IMR-90 (cell line): ENCODE measurements at regions not wholly inside any gene's neighbourhood (a gene's known extent, or its start where the extent isn't known, plus 50 kb on each side); places are given as distances from the start of the nearest gene placed in this dataset.
A peak's percentile ranks its signal among the peaks of the same experiment; 100 is the strongest.

Source experiments
- ATAC-seq: fragments of 200-7000 bp; cut with Tn5 transposase; 2 replicates; pipeline ENCODE4 v1.9.1; 2020; ENCODE audit warnings: low read depth, mild to moderate bottlenecking, moderate library complexity
- BruUV-seq: library from RNA; stranded (reverse); fragments of 400-500 nt; replicated peaks from 2 replicates; lab custom pipeline; 2021; lab: Mats Ljungman, UMichigan
- CTCF ChIA-PET: fragments of 300-600 bp; formaldehyde crosslinking; extraction: SDS; loops from one replicate; lab custom pipeline; 2021; ENCODE audit warnings: antibody characterized with exemption; lab: Yijun Ruan, JAX
- POLR2A ChIA-PET: fragments of 300-600 bp; sonication (Branson Sonifier 250); formaldehyde crosslinking; loops from one replicate; lab custom pipeline; 2022; ENCODE audit warnings: antibody characterized with exemption; ENCODE audit not compliant: unreplicated experiment; lab: Charles Lee
- DNase-seq: peaks from one replicate; pipeline ENCODE4 v3.0.0; 2013
- H2AFZ ChIP-seq: replicated peaks from 2 replicates; pipeline ENCODE3; 2013; ENCODE audit warnings: low read length, mild to moderate bottlenecking; ENCODE audit not compliant: poor library complexity
- H2AK5ac ChIP-seq: 2 replicates; pipeline ENCODE4 v1.6.1; 2013; ENCODE audit warnings: low read depth, low read length, inconsistent platforms
- H2AK9ac ChIP-seq: replicated peaks from 2 replicates; pipeline ENCODE3; 2013; ENCODE audit warnings: mild to moderate bottlenecking, low read depth, low read length, moderate library complexity; ENCODE audit not compliant: poor library complexity
- H2BK120ac ChIP-seq: 2 replicates; pipeline ENCODE4 v1.6.1; 2013; ENCODE audit warnings: low read depth, low read length, inconsistent platforms
- H2BK15ac ChIP-seq: 3 replicates; pipeline ENCODE4 v1.6.1; 2013; ENCODE audit warnings: low read depth, low read length, inconsistent platforms
- H2BK20ac ChIP-seq: 2 replicates; pipeline ENCODE4 v1.6.1; 2013; ENCODE audit warnings: low read depth, mild to moderate bottlenecking, inconsistent platforms, low read length, moderate library complexity
- H2BK5ac ChIP-seq: 2 replicates; pipeline ENCODE4 v1.6.1; 2013; ENCODE audit warnings: mild to moderate bottlenecking, low read depth, low read length, inconsistent platforms; ENCODE audit not compliant: poor library complexity, severe bottlenecking
- H3K14ac ChIP-seq: replicated peaks from 2 replicates; pipeline ENCODE4 v1.6.1; 2013; ENCODE audit warnings: low read depth, low read length, inconsistent platforms
- H3K18ac ChIP-seq: 2 replicates; pipeline ENCODE4 v1.6.1; 2013; ENCODE audit warnings: low read depth, low read length, control low read depth
- H3K23ac ChIP-seq: 2 replicates; pipeline ENCODE4 v1.6.1; 2013; ENCODE audit warnings: low read depth, low read length, inconsistent platforms
- H3K27ac ChIP-seq: 2 replicates; pipeline ENCODE4 v1.5.1; 2013; ENCODE audit warnings: mild to moderate bottlenecking, control low read depth, low read length; ENCODE audit not compliant: insufficient read depth
- H3K27me3 ChIP-seq: 2 replicates; pipeline ENCODE4 v1.6.1; 2013; ENCODE audit warnings: low read length; ENCODE audit not compliant: control insufficient read depth, insufficient read depth
- H3K36me3 ChIP-seq: 2 replicates; pipeline ENCODE4 v1.6.1; 2013; ENCODE audit warnings: low read length, mixed read lengths; ENCODE audit not compliant: control insufficient read depth, insufficient read depth
- H3K4ac ChIP-seq: 2 replicates; pipeline ENCODE4 v1.6.1; 2013; ENCODE audit warnings: low read depth, low read length, inconsistent platforms
- H3K4me1 ChIP-seq: 2 replicates; pipeline ENCODE4 v1.6.1; 2013; ENCODE audit warnings: low read length, mixed read lengths; ENCODE audit not compliant: control insufficient read depth, insufficient read depth
- H3K4me2 ChIP-seq: 2 replicates; pipeline ENCODE4 v1.6.1; 2013; ENCODE audit warnings: low read depth, mild to moderate bottlenecking, control low read depth, low read length, moderate library complexity
- H3K4me3 ChIP-seq: 2 replicates; pipeline ENCODE4 v1.5.1; 2013; ENCODE audit warnings: low read depth, mild to moderate bottlenecking, control low read depth, low read length, moderate library complexity; ENCODE audit not compliant: insufficient read depth
- H3K56ac ChIP-seq: 2 replicates; pipeline ENCODE4 v1.6.1; 2013; ENCODE audit warnings: low read length, inconsistent platforms; ENCODE audit not compliant: insufficient read depth; ENCODE audit errors: extremely low read depth
- H3K79me1 ChIP-seq, 2 experiments: 2 replicates each; pipeline ENCODE4 v1.6.1; 2013; ENCODE audit warnings: low read length in 2 of 2, inconsistent platforms in 1 of 2, low read depth in 1 of 2
- H3K9ac ChIP-seq: 2 replicates; pipeline ENCODE4 v1.6.1; 2013; ENCODE audit warnings: low read depth, low read length, control low read depth
- H3K9me1 ChIP-seq: 2 replicates; pipeline ENCODE4 v1.6.1; 2013; ENCODE audit warnings: low read length, inconsistent platforms; ENCODE audit not compliant: insufficient read depth
- H3K9me3 ChIP-seq: 2 replicates; pipeline ENCODE4 v1.6.1; 2013; ENCODE audit warnings: low read length; ENCODE audit not compliant: control insufficient read depth, insufficient read depth
- H4K20me1 ChIP-seq: 2 replicates; pipeline ENCODE4 v1.6.1; 2013; ENCODE audit warnings: low read length, inconsistent platforms; ENCODE audit not compliant: insufficient read depth
- H4K5ac ChIP-seq: 2 replicates; pipeline ENCODE4 v1.6.1; 2013; ENCODE audit warnings: mild to moderate bottlenecking, low read depth, low read length, control low read depth
- H4K8ac ChIP-seq, 2 experiments: 2 replicates each; pipeline ENCODE4 v1.6.1; 2013; ENCODE audit warnings: low read depth in 2 of 2, low read length in 2 of 2, control low read depth in 1 of 2, inconsistent platforms in 1 of 2
- H4K91ac ChIP-seq: 2 replicates; pipeline ENCODE4 v1.6.1; 2013; ENCODE audit warnings: low read depth, low read length, inconsistent platforms; ENCODE audit not compliant: insufficient read depth
- CEBPB ChIP-seq: IDR thresholded peaks from 2 replicates; pipeline ENCODE4 v1.6.1; 2012; ENCODE audit warnings: low read depth, low read length, improper control_type of control experiment
- CTCF ChIP-seq: conservative IDR thresholded peaks from 2 replicates; pipeline ENCODE4 v1.5.1; 2012; ENCODE audit warnings: mild to moderate bottlenecking, low read depth, low read length, improper control_type of control experiment
- WGBS, 2 experiments: methylation state at CpG; one replicate each; pipeline versions ENCODE4 v1.1.5 to v1.1.7; 2013; ENCODE audit warnings: missing lambda C conversion rate in 2 of 2; ENCODE audit not compliant: insufficient read length in 1 of 2; ENCODE audit errors: extremely low coverage in 2 of 2; 5-methylcytosine and 5-hydroxymethylcytosine counted together
- dilution Hi-C: fragments of 300-500 bp; cut with HindIII; formaldehyde crosslinking; loops from one replicate; pipeline ENCODE4 v1.14.3; 2018; ENCODE audit warnings: low sequenced_read_pairs; ENCODE audit not compliant: unreplicated experiment
- in situ Hi-C: fragments of 300-500 bp; cut with MboI; formaldehyde crosslinking; loops from 3 replicates; pipeline ENCODE4 v1.14.3; 2019; ENCODE audit warnings: low sequenced_read_pairs, inconsistent platforms, mixed read lengths
- intact Hi-C: fragments of 100-400 bp; cut with micrococcal nuclease; formaldehyde crosslinking; loops from 2 replicates; pipeline ENCODE4 v1.10.0; 2022

- Histone ChIP-seq H2BK20ac (peak overlapping the region; percentile 99), H2BK120ac (peak overlapping the region; percentile 99), H3K36me3 (no peaks in the 10 kb centered on the region), H2AK9ac (no peak overlapping the region), H2AK5ac (peak overlapping the region; percentile 76), H3K14ac (peak overlapping the region; percentile 92), H2BK15ac (peak overlapping the region; percentile 71; the same call in 2 of the 3 replicates), H4K5ac (peak overlapping the region; percentile 91), H4K91ac (peak overlapping the region; percentile 82), H4K20me1 (no peaks in the 10 kb centered on the region), H2BK5ac (peak overlapping the region; percentile 40), H3K27me3 (no peaks in the 10 kb centered on the region), H3K23ac (peak overlapping the region; percentile 97), H3K4ac (peak overlapping the region; percentile 96), H2AFZ (peak overlapping the region; percentile 46), H3K27ac (0 out of 2 replicates have a peak overlapping the region, but pooled peaks have one; percentile 6), H3K9me1 (peaks cover 5% of the 10 kb centered on the region; the same call in 1 of the 2 replicates), H4K8ac (peak overlapping the region; percentile 90 to 98), H3K79me1 (peaks cover 5 to 6% of the 10 kb centered on the region in 2 experiments; a peak in 3 of 4 replicates), H3K9ac (no peak overlapping the region), H3K56ac (peak overlapping the region; percentile 20; the same call in 1 of the 2 replicates), H3K4me3 (no peak overlapping the region), H3K9me3 (no peaks in the 10 kb centered on the region), H3K4me1 (peaks cover 4% of the 10 kb centered on the region; the same call in 1 of the 2 replicates), H3K4me2 (peak overlapping the region; percentile 37; the same call in 1 of the 2 replicates), H3K18ac (peak overlapping the region; percentile 93)
- DNase-seq, result no peak
- BruUV-seq, result no TSS peak
- TF ChIP-seq CEBPB (peak; percentile 48; the same call in 1 of the 2 replicates), CTCF (no peak)
- WGBS, 2 experiments, result 100% methylated on average over 1 of the region's 2 CpGs; no CpG with 5 or more reads in 1 of the 2 experiments
- CTCF ChIA-PET, result no interaction called here
- ATAC-seq, result no peak
- dilution Hi-C loops, result no loop called here
- in situ Hi-C loops, result no loop called here
- intact Hi-C loops, result loop anchor here (5.0 kb wide), 1 partner anchor 256 kb away; no protein-coding TSS in a partner anchor
- POLR2A ChIA-PET, result no interaction called here
These were observed 290.5 kb upstream of the DPYD start for GRCh38 chr1:98211271-98211845.
